ENCODE measurements at regions not wholly inside any gene's neighbourhood (a gene's known extent, or its start where the extent isn't known, plus 50 kb on each side); places are given as distances from the start of the nearest gene placed in this dataset.

- 0% methylated on average over 5 of the region's 6 CpGs for WGBS (ENCODE audit: insufficient coverage, low coverage, missing lambda C conversion rate)
- ATAC-seq (peak; percentile 63), FAIRE-seq (peak; percentile 82), DNase-seq (ENCODE audit: extremely low read depth in 1 of 4, low spot score in 3 of 4) (peak; percentile 26 to 71 (median 38))
- H4K20me1 ChIP-seq (replicated peaks; ENCODE audit: control insufficient read depth, insufficient read depth, low read length), result no peaks in the 10 kb centered on the region
- intact Hi-C loops (cut with micrococcal nuclease), result loop anchor here (1.0 kb wide), 1 partner anchor 17 kb away; no protein-coding TSS in a partner anchor
- H3K4me3 ChIP-seq, result no peak overlapping the region; the same call in 1 of the 2 replicates
- H3K36me3 ChIP-seq (ENCODE audit: control insufficient read depth, insufficient read depth, low read length), result no peaks in the 10 kb centered on the region
- H2AFZ ChIP-seq (ENCODE audit: low read depth, low read length), result peak overlapping the region; percentile 73
- peak overlapping the region in 1 of 2 experiments; percentile 74; a peak in 3 of 4 replicates for H3K9ac ChIP-seq (ENCODE audit: insufficient read depth in 1 of 2, low read depth in 2 of 2, low read length in 2 of 2)
- POLR2A ChIA-PET, result interaction anchor here (0.6 to 2.4 kb wide), 4 partner anchors 9 to 163 kb away, joined by 3 to 9 read pairs (median 6); no protein-coding TSS in a partner anchor
- CTCF ChIA-PET (ENCODE audit: low intra/inter-chr PET ratio), result no interaction called here
- no peaks in the 10 kb centered on the region for H3K27me3 ChIP-seq (ENCODE audit: control insufficient read depth in 2 of 2, insufficient read depth in 2 of 2, low read length in 2 of 2)
- H3K4me1 ChIP-seq (replicated peaks in 1 of 2; ENCODE audit: control insufficient read depth in 2 of 2, insufficient read depth in 2 of 2, low read length in 2 of 2), result peaks cover 19 to 69% of the 10 kb centered on the region in 2 experiments; a peak in 4 of 5 replicates
- no peaks in the 10 kb centered on the region for H3K9me3 ChIP-seq (replicated peaks; ENCODE audit: control insufficient read depth, insufficient read depth, low read depth, low read length)
- peak overlapping the region; percentile 64 for H3K4me2 ChIP-seq (ENCODE audit: insufficient read depth, low read length)
- H3K9me1 ChIP-seq (ENCODE audit: control insufficient read depth, insufficient read depth, low read length), result no peaks in the 10 kb centered on the region
- in situ Hi-C loops (cut with MboI), result no loop called here
- no peaks in the 10 kb centered on the region for H3K79me2 ChIP-seq (ENCODE audit: control insufficient read depth, insufficient read depth, low read length)
- peak overlapping the region; percentile 88 for H3K27ac ChIP-seq (ENCODE audit: extremely low read depth, low read depth, low read length)
- TSS peak; percentile 93 for BruUV-seq (replicated peaks)
- no peak for TF ChIP-seq COPS2 (conservative IDR thresholded peaks at IDR 0.05)
- TF ChIP-seq BDP1 (IDR thresholded peaks at IDR 0.05; ENCODE audit: insufficient read depth, insufficient read length), result no peak
- TF ChIP-seq, protein P1, sequence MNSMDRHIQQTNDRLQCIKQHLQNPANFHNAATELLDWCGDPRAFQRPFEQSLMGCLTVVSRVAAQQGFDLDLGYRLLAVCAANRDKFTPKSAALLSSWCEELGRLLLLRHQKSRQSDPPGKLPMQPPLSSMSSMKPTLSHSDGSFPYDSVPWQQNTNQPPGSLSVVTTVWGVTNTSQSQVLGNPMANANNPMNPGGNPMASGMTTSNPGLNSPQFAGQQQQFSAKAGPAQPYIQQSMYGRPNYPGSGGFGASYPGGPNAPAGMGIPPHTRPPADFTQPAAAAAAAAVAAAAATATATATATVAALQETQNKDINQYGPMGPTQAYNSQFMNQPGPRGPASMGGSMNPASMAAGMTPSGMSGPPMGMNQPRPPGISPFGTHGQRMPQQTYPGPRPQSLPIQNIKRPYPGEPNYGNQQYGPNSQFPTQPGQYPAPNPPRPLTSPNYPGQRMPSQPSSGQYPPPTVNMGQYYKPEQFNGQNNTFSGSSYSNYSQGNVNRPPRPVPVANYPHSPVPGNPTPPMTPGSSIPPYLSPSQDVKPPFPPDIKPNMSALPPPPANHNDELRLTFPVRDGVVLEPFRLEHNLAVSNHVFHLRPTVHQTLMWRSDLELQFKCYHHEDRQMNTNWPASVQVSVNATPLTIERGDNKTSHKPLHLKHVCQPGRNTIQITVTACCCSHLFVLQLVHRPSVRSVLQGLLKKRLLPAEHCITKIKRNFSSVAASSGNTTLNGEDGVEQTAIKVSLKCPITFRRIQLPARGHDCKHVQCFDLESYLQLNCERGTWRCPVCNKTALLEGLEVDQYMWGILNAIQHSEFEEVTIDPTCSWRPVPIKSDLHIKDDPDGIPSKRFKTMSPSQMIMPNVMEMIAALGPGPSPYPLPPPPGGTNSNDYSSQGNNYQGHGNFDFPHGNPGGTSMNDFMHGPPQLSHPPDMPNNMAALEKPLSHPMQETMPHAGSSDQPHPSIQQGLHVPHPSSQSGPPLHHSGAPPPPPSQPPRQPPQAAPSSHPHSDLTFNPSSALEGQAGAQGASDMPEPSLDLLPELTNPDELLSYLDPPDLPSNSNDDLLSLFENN (IDR thresholded peaks at IDR 0.05; ENCODE audit: low read depth in 2 of 2, low read length in 2 of 2), result no peak
- TF ChIP-seq NUFIP1 (IDR thresholded peaks at IDR 0.05; ENCODE audit: partially characterized antibody), result no peak
- TF ChIP-seq ARNT (IDR thresholded peaks at IDR 0.05), result no peak
- no peak for TF ChIP-seq ILK (tag; IDR thresholded peaks at IDR 0.05; ENCODE audit: borderline replicate concordance, low read depth)
- no peak for TF ChIP-seq RBM34 (IDR thresholded peaks at IDR 0.05; ENCODE audit: borderline replicate concordance, insufficient read depth, low read length)
- TF ChIP-seq ETS2 (tag; IDR thresholded peaks at IDR 0.05; ENCODE audit: borderline replicate concordance, poor library complexity, severe bottlenecking), result no peak
- no peak for TF ChIP-seq ELK1 (CRISPR knock-in tag; IDR thresholded peaks at IDR 0.05)
- peak; percentile 54; the same call in 1 of the 2 replicates for TF ChIP-seq CEBPG (CRISPR knock-in tag; IDR thresholded peaks at IDR 0.05)
- TF ChIP-seq CEBPG (tag; conservative IDR thresholded peaks at IDR 0.05 in 1 of 2, IDR thresholded peaks at IDR 0.05 in 1 of 2), result peak; percentile 85 to 93
- no peak for TF ChIP-seq GTF3C2 (IDR thresholded peaks at IDR 0.05; ENCODE audit: borderline replicate concordance, extremely low read depth, insufficient read length)
- TF ChIP-seq TAF7 (tag; IDR thresholded peaks at IDR 0.05), result no peak
Observed at GRCh38 chr9:87793292-87793691, 67.4 kb downstream of the CTSL start.
